Tibial nerve (tissue), 4 donors: ENCODE measurements at regions not wholly inside any gene's neighbourhood (a gene's known extent, or its start where the extent isn't known, plus 50 kb on each side); places are given as distances from the start of the nearest gene placed in this dataset.

Experiments
- DNase-seq, 2 donors: peaks; one replicate each; pipeline ENCODE4 v3.0.0-alpha.2; 2019; ENCODE audit warnings: low spot score in 2 of 2
- H3K27ac ChIP-seq, 4 donors: fragments of 200-600 bp; sonication (generic) in 3 of 4; one replicate each; pipeline ENCODE4 v1.5.1; 2017 to 2019; ENCODE audit warnings: mild to moderate bottlenecking in 1 of 4
- H3K27me3 ChIP-seq, 2 donors: fragments of 200-600 bp; sonication (generic) in 1 of 2; one replicate each; pipeline versions ENCODE4 v1.5.1 to v1.6.0; 2017 to 2019
- H3K36me3 ChIP-seq, 3 donors: fragments of 200-600 bp; sonication (generic); one replicate each; pipeline ENCODE4 v1.5.1; 2018 to 2019
- H3K4me1 ChIP-seq, 4 donors: fragments of 200-600 bp; sonication (generic) in 3 of 4; one replicate each; pipeline ENCODE4 v1.5.1; 2017 to 2019
- H3K4me3 ChIP-seq, 4 donors: fragments of 200-600 bp; sonication (generic) in 3 of 4; one replicate each; pipeline ENCODE4 v1.5.1; 2017 to 2019; ENCODE audit warnings: mild to moderate bottlenecking in 1 of 4, moderate library complexity in 1 of 4
- H3K9me3 ChIP-seq, 4 donors: fragments of 200-600 bp; sonication (generic) in 3 of 4; one replicate each; pipeline ENCODE4 v1.5.1; 2017 to 2019
- EP300 ChIP-seq, 2 donors: sonication (generic); formaldehyde crosslinking; IDR thresholded peaks; one replicate each; pipeline ENCODE4 v1.6.1; 2017; ENCODE audit warnings: antibody characterized with exemption in 2 of 2, mild to moderate bottlenecking in 1 of 2
- POLR2A ChIP-seq, 2 donors: fragments of 450-650 bp; IDR thresholded peaks; one replicate each; pipeline ENCODE4 v1.6.1; 2017; ENCODE audit warnings: antibody characterized with exemption in 2 of 2, mild to moderate bottlenecking in 2 of 2, moderate library complexity in 2 of 2
- WGBS, 2 donors: methylation state at CpG; one replicate each; pipeline ENCODE4 v1.1.5; 2018; 5-methylcytosine and 5-hydroxymethylcytosine counted together
- TF ChIP-seq, protein P1 (sequence below), 5 experiments: fragments of 200-600 bp in 3 of 5; fragments of 450-650 bp in 2 of 5; sonication (generic) in 3 of 5; IDR thresholded peaks; one replicate each; pipeline ENCODE4 v1.5.1; 2016 to 2019; ENCODE audit warnings: antibody characterized with exemption in 5 of 5, mild to moderate bottlenecking in 3 of 5, moderate library complexity in 2 of 5

DNA sequence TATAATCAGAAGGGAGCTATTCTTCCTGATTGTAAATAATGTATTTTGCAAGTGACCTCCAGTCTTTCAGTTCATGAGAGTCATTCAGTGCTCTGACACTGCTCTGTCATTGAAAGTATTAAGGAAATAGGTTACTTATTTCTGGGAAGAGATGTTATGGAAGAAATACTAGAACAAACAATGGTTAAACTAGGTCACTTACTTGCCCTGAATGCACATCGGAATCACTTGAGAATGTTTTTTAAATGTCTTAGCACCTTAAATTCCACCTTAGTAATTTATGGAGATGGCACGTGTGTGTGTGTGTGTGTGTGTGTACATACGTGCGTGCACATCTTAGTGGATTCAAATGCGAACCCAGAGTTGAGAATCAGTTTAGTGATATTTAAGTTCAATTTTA is 126.6 kb upstream of the KCNH7 start:
- H3K36me3 ChIP-seq = no peaks in the 10 kb centered on the region
- H3K4me3 ChIP-seq = no peak overlapping the region
- 72% methylated on average over 5 of the region's 5 CpGs for WGBS, 2 donors
- no peaks in the 10 kb centered on the region for H3K27me3 ChIP-seq
- no peaks in the 10 kb centered on the region for H3K4me1 ChIP-seq
- DNase-seq = no peak
- H3K9me3 ChIP-seq = peaks cover 0 to 6% (median 0%) of the 10 kb centered on the region in 4 donors
- H3K27ac ChIP-seq = no peak overlapping the region
- no peak for TF ChIP-seq POLR2A (IDR thresholded peaks at IDR 0.05)

DNA sequence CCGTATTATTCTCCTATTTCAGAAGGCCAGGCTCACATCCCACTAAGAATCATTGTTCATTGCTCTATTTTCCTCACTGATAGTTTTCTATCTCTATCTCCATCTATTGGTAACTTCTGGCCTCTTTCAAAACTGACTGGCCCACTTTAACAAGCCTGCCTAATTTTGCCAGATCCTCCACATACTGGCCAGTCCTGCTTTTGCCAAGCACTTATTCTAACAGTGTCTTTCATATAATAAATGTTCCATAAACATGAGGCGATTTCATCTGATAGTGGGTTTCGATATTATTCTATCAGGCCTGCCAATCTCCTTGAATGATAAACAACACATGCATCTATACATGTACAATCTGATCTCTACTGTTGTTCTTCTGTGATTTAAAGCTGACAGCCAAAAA is 125.9 kb upstream of the KCNH7 start:
- no peaks in the 10 kb centered on the region for H3K4me1 ChIP-seq
- 72 to 88% methylated on average over 3 of the region's 3 CpGs for WGBS, 2 donors
- no peak overlapping the region for H3K4me3 ChIP-seq
- TF ChIP-seq POLR2A (IDR thresholded peaks at IDR 0.05) (no peak), EP300 (IDR thresholded peaks at IDR 0.05) (no peak)
- TF ChIP-seq, protein P1, sequence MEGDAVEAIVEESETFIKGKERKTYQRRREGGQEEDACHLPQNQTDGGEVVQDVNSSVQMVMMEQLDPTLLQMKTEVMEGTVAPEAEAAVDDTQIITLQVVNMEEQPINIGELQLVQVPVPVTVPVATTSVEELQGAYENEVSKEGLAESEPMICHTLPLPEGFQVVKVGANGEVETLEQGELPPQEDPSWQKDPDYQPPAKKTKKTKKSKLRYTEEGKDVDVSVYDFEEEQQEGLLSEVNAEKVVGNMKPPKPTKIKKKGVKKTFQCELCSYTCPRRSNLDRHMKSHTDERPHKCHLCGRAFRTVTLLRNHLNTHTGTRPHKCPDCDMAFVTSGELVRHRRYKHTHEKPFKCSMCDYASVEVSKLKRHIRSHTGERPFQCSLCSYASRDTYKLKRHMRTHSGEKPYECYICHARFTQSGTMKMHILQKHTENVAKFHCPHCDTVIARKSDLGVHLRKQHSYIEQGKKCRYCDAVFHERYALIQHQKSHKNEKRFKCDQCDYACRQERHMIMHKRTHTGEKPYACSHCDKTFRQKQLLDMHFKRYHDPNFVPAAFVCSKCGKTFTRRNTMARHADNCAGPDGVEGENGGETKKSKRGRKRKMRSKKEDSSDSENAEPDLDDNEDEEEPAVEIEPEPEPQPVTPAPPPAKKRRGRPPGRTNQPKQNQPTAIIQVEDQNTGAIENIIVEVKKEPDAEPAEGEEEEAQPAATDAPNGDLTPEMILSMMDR (IDR thresholded peaks at IDR 0.05) = no peak
- no peak overlapping the region for H3K27ac ChIP-seq
- no peak for DNase-seq
- no peaks in the 10 kb centered on the region for H3K36me3 ChIP-seq
- H3K9me3 ChIP-seq = peaks cover 0 to 7% (median 0%) of the 10 kb centered on the region in 4 donors
- no peaks in the 10 kb centered on the region for H3K27me3 ChIP-seq

DNA sequence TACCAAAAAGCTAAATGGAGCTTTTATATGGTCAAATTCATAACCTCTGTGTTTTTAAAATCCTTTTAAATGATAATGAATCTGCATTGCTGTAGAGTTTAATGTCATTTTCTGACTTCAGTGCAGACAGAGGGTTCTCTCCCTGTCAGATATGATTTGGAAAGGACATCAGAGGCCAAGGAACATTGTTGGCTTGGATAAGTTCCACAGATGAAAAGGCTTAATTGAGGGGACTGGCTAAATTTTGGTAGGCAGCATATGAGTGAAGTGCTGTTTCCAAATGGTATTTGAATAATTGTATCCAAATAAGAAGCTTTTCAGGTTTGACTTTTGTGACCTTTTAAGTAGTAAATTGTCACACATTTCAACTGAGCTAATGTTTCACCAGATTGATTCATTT is 124.6 kb upstream of the KCNH7 start:
- H3K9me3 ChIP-seq = peaks cover 0 to 7% (median 0%) of the 10 kb centered on the region in 4 donors
- no peak for DNase-seq
- H3K27ac ChIP-seq = no peak overlapping the region
- H3K36me3 ChIP-seq = no peaks in the 10 kb centered on the region
- no peaks in the 10 kb centered on the region for H3K4me1 ChIP-seq
- TF ChIP-seq POLR2A (IDR thresholded peaks at IDR 0.05) (no peak), EP300 (IDR thresholded peaks at IDR 0.05) (no peak)
- TF ChIP-seq, protein P1 (IDR thresholded peaks at IDR 0.05) = no peak
- H3K27me3 ChIP-seq = no peaks in the 10 kb centered on the region
- no peak overlapping the region for H3K4me3 ChIP-seq

DNA sequence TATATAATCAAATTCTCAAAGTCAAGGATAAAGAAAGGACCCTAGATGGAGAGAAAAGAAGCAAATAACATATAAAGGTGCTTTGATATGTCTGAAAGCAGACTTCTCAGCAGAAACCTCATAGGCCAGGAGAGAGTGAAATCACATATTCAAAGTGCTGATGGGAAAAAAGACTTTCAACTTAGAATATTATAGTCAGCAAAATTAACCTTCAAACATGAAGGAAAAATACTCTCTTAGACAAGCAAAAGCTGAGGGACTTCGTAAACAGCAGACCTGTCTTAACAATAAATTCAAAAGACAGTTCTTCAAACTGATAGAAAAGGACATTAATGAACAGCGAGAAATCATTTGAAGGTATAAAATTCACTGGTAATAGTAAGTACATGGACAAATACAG is 107.2 kb upstream of the KCNH7 start:
- no peak for TF ChIP-seq EP300 (IDR thresholded peaks at IDR 0.05)
- TF ChIP-seq, protein P1 (IDR thresholded peaks at IDR 0.05) = no peak
- no peak for TF ChIP-seq POLR2A (IDR thresholded peaks at IDR 0.05)
- H3K36me3 ChIP-seq = no peaks in the 10 kb centered on the region
- WGBS, 2 donors = 79 to 83% methylated on average over 2 of the region's 2 CpGs
- DNase-seq = no peak
- H3K9me3 ChIP-seq = peaks cover 0 to 22% (median 5%) of the 10 kb centered on the region in 4 donors
- H3K4me3 ChIP-seq = no peak overlapping the region
- no peak overlapping the region for H3K27ac ChIP-seq
- H3K27me3 ChIP-seq = no peaks in the 10 kb centered on the region
- no peaks in the 10 kb centered on the region for H3K4me1 ChIP-seq

DNA sequence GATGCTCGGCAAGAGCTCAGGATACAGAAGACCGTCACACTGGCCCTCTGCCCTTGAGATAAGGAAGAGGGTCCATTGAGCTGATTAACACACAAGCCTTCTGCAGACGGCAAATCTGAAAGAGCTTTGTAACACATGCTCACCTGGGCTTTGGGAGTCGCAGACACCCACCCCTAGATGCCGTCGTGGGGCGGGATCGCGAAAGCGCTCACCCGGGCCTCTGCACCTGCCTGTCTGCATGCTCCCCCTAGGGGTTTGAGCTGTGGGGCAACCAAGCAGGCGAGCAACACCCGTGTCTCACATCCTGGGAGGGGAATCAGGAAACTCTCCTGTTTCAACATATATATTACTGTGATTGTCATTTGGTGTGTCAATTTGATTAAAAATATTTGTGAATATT is 99.8 kb upstream of the KCNH7 start:
- Histone ChIP-seq H3K9me3 (peaks cover 0 to 37% (median 6%) of the 10 kb centered on the region in 4 donors), H3K36me3 (no peaks in the 10 kb centered on the region), H3K4me3 (no peak overlapping the region), H3K27ac (no peak overlapping the region), H3K27me3 (no peaks in the 10 kb centered on the region), H3K4me1 (no peaks in the 10 kb centered on the region)
- 84 to 92% methylated on average over 13 of the region's 13 CpGs for WGBS, 2 donors
- DNase-seq = no peak
- TF ChIP-seq EP300 (IDR thresholded peaks at IDR 0.05) (no peak), POLR2A (IDR thresholded peaks at IDR 0.05) (no peak)
- TF ChIP-seq, protein P1 (IDR thresholded peaks at IDR 0.05) = no peak

DNA sequence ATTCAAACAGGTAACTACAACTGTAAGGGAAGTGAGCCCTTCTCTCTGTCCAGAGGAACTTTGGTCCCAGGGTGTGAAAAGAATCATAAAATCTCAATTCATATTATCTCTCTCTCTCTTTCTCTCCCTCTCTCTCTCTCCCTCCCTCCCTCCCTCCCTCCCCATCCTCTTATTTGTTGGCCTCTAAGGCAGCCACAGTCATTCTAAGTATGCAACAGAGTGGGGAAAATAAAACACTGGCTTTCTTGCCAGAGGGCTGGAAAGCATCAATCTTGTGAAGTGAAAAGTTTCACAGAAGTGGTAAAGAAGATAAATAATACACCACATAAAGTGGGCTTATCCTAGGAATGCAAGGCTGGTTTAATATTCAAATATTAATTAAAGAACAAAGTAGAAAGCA is 95.6 kb upstream of the KCNH7 start:
- no peaks in the 10 kb centered on the region for H3K4me1 ChIP-seq
- H3K9me3 ChIP-seq = peaks cover 0 to 24% (median 2%) of the 10 kb centered on the region in 4 donors
- TF ChIP-seq EP300 (IDR thresholded peaks at IDR 0.05) = no peak
- TF ChIP-seq, protein P1 (IDR thresholded peaks at IDR 0.05) = no peak
- no peak for TF ChIP-seq POLR2A (IDR thresholded peaks at IDR 0.05)
- H3K27ac ChIP-seq = no peak overlapping the region
- no peaks in the 10 kb centered on the region for H3K27me3 ChIP-seq
- no peak overlapping the region for H3K4me3 ChIP-seq
- no peaks in the 10 kb centered on the region for H3K36me3 ChIP-seq
- no peak for DNase-seq
